HG03460 (cell line): ENCODE measurements at regions not wholly inside any gene's neighbourhood (a gene's known extent, or its start where the extent isn't known, plus 50 kb on each side); places are given as distances from the start of the nearest gene placed in this dataset.

Experiments used
- ATAC-seq: cut with Tn5 transposase; IDR thresholded peaks from one replicate; pipeline ENCODE4 v1.9.1; 2021; ENCODE audit not compliant: unreplicated experiment

DNA sequence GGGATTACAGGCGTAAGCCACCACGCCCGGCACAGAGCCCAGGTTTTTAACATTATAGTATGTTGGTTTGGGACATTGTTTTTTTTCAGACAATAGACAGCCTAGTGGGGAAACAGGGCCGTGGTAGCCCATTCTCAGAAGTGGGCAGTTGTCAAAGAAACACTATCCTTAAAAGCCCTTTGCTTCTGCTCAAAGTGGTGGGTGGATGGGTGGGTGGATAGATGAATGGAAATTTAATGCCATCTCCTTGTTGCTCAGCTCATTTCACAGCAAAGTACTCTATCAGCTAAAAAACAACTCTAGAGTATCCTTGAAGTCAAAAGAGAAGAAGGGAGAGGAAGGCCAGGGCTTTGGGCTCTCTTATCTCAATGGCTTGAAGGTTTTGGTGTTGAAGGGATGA is 137.8 kb downstream of the RRAGC start:
- no peak for ATAC-seq

DNA sequence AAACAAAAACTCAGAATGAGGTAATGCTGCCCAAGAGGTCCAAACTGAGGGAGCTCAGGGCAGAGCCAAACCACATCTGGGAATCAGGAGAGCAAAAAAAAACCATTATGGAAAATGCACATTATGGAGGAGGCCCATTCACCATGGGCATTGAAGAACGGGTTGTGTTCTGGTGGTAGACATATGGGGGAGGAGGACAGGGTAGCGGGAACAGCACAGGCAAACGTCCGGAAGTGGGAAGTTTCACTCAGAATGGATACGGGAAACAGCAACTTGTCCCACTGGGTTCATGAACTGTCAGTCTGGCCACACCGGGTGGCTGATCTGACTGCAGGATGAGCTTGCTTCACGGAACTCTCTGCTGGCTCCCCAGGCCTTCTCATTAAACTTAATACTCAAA is 139.7 kb downstream of the RRAGC start:
- no peak for ATAC-seq

DNA sequence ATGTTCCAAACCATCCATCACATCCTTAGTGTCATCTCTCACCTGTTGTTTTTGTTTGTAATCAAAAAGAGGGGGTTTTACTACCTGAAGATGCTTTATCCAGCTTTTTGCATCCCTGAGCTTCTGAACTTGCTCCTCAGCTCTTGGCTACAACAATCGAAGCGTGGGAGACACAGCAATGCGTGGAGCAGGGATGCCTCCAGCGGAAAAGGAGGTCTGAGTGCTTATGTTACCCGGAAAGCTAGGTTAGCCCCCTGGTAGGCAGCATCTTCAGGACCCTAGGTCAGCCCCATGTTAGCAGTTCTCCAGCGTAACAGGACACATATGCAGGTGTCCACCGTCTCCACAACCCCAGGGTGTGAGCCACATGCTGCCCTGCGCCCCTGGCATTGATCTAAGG is 141.5 kb downstream of the RRAGC start:
- ATAC-seq: no peak

GRCh38 chr1:38716229-38716628 is 143.3 kb downstream of the RRAGC start:
- ATAC-seq: no peak

- ATAC-seq: no peak
Measured at GRCh38 chr1:38715415-38715814, 144.2 kb downstream of the RRAGC start.

DNA sequence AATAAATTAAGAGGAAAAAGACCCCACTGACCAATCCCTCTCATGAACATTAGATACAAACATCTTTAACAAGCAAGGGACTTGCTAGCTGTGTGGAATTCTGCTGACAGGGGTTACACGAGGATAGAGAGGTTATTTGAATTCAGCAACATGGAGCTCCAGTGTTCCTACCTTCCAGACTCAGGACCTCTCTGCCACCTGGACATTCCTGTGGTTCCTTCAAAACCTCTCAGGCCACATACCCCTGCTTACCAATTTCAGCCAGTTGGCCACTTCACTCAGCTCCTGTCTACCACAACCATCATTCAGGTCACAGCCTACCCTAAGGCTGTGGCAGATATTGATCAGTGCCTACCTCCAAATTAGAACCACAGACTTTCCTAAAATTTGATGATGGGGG is 147.5 kb downstream of the RRAGC start:
- no peak for ATAC-seq

- ATAC-seq: no peak
Measured at GRCh38 chr1:38708701-38709258, 150.8 kb downstream of the RRAGC start.

DNA sequence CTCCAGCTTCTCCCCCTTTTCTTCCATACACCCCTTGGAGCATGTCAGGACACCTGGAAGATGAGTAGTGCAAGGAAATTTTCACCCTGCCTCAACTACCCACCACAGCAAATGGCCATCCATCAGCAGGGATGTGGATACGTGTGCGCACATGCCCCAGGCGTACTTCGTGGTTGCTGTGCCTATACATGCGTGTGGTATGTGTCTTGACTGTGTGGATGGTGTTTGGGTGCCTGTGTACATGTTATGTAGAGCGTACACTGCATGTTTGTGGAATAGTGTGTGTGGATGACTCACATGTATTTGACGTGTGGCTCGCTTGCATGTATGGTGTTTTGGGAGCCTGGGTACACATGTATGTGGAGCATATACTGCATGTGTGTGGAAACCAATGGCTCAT is 158.5 kb downstream of the RRAGC start:
- ATAC-seq: no peak

GRCh38 chr1:38700077-38700470 is 159.5 kb downstream of the RRAGC start:
- ATAC-seq: no peak

DNA sequence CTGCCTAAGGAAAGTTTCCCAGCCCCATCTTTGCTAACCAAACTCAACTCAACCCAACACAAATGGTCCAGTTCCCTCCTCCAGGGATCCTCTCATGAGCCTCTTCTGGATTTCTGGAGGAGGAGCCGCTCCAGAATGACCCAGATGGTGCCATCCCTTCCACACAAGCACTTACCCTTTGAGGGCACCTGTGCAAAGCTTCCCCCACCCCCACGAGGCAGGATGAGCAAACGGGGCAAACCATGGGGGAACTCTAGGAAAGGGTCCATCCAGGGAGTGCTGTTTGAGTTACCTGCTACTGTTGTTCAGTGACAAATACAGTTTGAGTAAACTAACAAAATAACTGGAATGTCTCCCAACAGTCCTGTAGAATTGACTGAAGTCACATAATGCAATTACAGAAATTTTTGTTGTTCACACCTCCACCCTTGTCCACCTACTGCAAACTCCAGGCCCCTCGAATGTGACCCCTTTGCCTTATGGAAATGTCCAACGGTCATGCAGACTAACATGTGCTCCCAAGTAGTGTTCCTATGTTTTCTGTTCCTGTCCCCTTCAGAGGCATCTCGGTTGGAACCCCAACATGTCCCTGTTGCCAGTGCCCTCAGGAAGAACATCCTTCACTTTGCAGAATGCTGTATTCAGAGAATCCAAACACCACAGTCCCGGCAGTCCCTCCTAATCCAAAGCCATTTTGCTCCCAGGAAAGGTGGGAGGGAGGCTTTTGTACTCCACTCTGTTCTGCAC is 160.1 kb downstream of the RRAGC start:
- ATAC-seq: no peak

GRCh38 chr1:38697387-38697786 is 162.2 kb downstream of the RRAGC start:
- no peak for ATAC-seq

DNA sequence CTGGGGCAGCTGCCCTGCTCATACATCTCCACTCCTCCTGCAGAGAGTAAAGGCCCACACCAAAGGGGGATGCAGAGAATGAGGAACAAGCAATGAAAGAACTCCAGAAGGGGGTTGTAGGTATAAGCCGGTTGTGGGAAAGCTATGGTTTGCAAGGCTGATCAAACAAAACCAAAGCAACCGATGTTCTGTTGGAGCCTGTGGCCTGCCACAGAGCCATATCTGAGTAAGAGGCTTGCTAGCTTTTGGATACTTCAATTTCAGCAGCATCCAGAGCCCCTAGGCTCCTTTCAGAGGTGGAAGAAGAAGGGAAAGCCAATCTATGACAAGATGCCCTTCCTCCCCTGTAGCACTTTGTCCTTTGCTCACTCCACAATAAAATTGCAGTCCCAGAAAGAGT is 163.2 kb downstream of the RRAGC start:
- no peak for ATAC-seq

GRCh38 chr1:38693759-38694158 is 165.8 kb downstream of the RRAGC start:
- no peak for ATAC-seq

DNA sequence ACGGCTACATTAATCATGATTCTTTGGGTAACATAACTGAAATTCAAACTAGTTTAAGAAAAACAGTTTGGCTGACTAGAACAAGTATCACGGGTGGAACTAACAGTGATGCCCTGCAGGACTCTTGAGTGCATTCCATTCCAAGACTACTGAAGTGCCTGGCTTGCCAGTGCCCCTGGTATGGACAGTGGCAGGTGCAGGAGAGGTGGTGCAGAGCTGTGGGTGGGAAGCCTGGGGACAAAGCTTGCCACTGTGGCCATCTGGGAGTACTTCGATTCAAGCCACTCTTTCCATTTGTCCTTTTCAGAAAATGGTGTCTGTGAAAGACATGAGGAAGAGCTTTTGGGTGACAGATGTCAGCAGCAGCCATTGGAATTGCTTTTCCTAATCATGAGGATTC is 166.5 kb downstream of the RRAGC start:
- no peak for ATAC-seq

GRCh38 chr1:38690790-38691449 is 168.7 kb downstream of the RRAGC start:
- no peak for ATAC-seq

GRCh38 chr1:38686927-38687255 is 172.7 kb downstream of the RRAGC start:
- no peak for ATAC-seq

GRCh38 chr1:38686167-38686926 is 173.2 kb downstream of the RRAGC start:
- ATAC-seq: no peak

DNA sequence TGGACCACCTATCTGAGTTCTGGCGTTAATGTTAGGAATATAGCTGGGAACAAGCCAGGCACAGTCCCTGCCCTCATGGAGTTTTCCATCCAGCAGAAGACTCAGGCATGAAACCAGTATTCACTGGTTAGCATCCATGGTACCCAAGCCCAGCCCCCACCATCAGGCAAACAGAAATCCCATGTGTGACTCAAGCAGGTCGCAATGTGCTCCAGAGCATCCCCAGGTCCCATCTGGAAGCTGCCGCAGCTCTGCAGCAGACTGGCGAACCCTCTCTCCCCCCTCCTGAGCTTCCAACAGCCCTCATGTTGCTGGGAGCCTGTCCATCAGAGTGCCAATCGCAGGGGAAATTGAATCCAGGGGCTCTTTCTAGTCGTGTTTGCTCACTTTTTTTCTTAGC is 174.2 kb downstream of the RRAGC start:
- no peak for ATAC-seq

- ATAC-seq: no peak
Measured at GRCh38 chr1:38680801-38681510, 178.6 kb downstream of the RRAGC start.

DNA sequence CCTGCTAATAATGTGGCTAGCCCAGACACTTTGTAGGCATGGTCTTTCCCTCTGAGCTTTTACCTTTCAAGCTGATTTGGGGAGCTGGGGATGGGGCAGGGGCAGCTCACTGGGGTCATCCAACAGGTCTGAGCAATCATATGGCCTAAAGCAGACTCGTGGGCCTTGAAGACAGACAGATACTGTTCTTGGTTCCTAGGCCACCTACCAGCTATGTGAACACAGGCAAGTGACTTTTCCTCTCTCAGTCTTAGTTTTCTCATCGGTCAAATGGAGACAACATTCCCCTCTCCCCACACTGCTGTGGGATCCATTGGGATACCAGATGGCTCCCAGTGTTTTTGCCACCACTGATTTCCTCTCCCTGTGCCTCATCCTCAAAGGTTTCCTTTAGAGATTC is 181.8 kb downstream of the RRAGC start:
- no peak for ATAC-seq

GRCh38 chr1:38677311-38677710 is 182.3 kb downstream of the RRAGC start:
- no peak for ATAC-seq
